Stimulated activated CD4-positive, alpha-beta T cell treated with anti-CD3 and anti-CD28 coated beads, Interleukin-12 subunit alpha, Interleukin-12 subunit beta, amount 100 ng/mL, for 48 hours (primary cell): ENCODE measurements at regions not wholly inside any gene's neighbourhood (a gene's known extent, or its start where the extent isn't known, plus 50 kb on each side); places are given as distances from the start of the nearest gene placed in this dataset.

Source experiments
- DNase-seq, 3 donors: peaks; one replicate each; pipeline ENCODE4 v3.0.0-alpha.2; 2020; ENCODE audit warnings: low read depth in 2 of 3, low spot score in 1 of 3

DNA sequence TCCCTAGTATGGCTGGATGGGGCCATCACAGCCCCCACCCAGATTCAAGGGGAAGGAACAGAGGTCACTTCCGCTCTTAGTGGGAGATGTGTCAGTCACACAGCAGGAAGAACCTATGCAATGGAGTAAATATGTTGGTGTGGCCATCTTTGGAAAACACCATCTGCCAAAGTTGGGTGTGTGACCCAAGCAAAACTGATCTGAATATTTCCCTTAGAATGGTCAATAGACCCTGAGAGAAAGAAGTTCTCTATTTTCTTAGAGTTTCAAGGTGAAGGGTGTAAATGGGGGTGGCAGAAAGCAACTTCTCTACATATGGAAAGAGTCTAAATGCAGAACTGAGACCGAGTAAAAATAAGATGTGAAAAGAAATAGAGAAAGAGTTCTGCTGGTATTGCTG is 212.7 kb downstream of the ESM1 start:
- DNase-seq: no peak

- no peak for DNase-seq
Observed at GRCh38 chr5:54772231-54772630, 213.2 kb downstream of the ESM1 start.

DNA sequence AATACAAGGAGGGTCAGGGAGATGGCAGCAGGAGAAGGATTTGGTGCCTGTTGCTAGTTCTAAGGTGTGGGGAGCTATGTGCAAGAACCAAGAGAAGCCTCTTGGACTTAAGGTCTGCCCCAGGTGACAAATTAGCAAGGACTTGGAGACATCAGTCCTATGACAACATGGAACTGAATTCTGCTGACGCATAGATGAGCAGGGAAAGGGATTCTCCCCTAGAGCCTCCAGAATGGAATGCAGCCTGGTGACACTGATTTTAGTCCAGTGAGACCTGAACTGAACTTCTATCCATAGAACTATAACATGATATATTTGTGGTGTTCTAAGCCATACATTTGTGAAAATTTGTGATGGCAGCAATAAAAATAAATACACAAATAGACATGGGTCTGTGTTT is 215.6 kb downstream of the ESM1 start:
- DNase-seq: no peak

GRCh38 chr5:54769072-54769471 is 216.3 kb downstream of the ESM1 start:
- DNase-seq: no peak

- no peak for DNase-seq
Observed at GRCh38 chr5:54766748-54767147, 218.6 kb downstream of the ESM1 start.

DNA sequence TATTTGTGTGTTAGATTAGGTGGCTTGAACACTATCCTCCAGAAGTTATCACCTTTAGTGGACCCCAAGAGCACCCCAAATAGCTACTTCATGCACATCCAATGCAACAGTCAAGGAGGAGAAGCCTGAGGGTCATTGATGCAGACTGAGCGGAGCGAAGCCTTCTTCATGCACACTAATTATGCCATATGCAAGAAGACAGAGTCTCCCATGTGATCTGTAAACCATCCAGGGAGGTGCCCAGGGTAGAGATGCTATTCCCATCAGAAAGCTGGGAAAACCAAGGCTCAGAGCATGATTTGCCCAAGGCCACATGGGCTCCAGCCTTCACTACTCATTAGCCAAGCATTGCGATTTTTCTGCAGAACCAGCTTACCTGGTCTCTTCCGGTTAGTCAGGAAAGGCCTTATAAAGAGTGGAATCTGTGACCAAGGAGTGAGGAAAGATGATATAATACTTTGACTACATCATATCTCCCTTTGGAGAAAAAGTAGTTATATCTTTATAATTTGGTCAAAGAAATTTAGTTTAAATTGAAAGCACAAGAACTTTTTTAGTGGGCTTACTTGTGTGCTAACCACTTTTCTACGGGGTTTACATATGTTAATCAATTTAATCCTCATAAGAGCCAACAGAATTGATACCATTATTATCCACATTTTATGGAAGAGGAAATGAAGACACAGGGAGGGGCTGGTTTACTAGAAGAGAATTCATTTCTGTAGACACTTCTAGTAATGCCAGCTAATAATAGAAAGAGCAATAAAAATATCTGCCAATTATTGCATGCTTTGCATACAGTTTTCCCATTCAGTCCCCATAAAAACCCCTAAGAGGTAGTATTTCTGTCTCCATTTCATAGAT is 220.0 kb downstream of the ESM1 start:
- no peak for DNase-seq

DNA sequence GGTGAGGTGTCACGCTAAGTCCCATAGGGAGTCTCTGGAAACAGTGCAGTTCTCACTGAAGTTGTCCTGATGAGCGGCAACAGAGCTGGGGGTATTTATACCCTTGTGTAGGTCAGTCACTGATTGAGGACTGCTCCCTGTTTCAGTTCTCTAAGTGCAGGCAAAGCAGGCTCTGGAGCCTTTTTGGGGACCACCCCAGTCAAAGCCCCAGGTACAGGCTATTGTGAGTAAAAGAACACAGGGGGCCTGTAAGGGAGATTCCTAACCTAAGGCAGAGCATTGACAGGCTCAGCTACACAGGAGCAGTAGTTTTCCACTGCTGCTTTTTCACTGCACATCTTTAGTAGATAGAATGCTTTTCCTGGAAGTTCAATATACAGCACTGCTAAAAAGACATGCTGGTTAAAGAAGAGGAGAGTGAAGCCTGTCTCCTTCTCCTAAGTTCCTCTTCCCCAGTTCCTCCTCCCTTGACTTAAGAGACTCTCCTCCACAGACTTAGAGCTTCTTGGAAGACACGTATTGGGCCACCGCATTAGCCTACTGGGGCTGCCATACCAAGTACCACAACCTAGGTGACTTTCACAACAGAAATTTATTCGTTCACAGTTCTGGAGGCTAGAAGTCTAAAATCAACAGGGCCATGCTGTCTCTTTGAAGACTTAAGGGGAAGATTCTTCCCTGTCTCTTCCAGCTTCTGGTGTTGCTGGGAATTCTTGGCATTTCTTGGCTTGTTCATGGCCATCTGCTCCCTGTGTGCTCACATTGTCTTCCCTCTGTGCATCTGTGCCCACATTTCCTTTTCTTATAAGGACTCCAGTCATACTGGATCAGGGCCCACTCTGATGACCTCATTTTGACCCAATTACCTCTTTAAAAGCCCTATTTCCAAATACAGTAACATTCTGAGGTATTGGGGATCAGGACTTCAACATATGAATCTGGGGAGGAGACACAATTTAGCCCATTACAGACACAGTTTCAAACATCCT is 221.0 kb downstream of the ESM1 start:
- no peak for DNase-seq

GRCh38 chr5:54761213-54761701 is 224.1 kb downstream of the ESM1 start:
- DNase-seq: no peak

GRCh38 chr5:54760182-54760935 is 225.0 kb downstream of the ESM1 start:
- DNase-seq: no peak

- DNase-seq: no peak
Observed at GRCh38 chr5:54758038-54758437, 227.4 kb downstream of the ESM1 start.

DNA sequence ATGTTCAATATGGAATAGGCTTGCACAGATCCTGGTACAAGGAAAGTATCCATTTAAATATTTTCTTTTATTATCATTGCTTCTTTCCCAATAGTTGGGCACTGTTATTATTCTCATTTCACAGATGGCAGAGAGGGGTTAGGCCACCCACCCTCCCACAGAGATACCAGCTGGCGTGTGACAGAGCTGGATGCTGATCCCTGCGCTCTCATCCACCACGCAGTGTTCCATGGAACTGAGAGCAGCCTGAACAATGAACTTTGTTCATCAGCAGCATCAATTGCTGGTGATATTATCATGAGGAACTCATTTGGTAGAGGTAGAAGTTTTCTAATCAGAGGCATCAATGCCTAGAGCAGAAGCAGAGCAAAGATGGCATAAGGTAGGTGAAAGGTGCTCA is 227.9 kb downstream of the ESM1 start:
- DNase-seq: no peak

- DNase-seq: no peak
Observed at GRCh38 chr5:54756796-54757402, 228.5 kb downstream of the ESM1 start.

DNA sequence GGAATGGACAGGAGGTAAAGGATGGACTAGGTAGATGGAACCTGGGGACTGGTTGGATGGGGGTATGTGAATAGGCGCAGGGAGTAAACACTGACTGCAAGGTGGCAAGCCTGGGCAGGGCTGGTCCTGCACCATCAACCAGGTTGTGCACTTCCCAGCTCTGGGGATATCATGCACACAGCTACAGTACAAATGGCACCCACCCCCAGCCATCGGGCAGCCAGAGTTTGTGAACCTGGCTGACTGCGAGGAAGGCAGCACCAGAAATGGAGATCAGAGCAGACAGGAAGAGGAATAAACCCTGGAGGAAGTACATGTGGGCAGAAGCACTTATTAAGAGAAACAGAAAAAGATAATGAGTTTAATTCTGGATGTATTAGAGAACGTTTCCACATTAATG is 229.1 kb downstream of the ESM1 start:
- no peak for DNase-seq

- DNase-seq: no peak
Observed at GRCh38 chr5:54754878-54755277, 230.5 kb downstream of the ESM1 start.

- DNase-seq: no peak
Observed at GRCh38 chr5:54754420-54754819, 231.0 kb downstream of the ESM1 start.

DNA sequence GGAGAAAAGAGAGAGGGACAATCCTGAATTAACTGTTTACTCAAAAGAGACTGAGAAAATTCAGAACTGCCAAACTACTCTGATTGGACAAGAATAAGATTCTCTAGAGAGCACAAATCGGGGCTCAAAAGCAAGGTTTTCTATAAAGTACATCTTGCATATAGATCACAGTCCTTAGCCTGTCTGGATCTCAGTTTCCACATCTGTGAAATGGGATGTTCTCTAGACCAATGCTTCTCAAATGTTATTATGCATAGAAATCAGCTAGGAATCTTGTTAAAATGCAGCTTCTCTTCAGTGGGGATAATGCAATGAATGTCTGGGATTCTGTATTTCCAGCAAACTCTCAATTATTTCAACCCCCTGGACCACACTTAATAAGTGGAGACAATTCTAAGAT is 231.6 kb downstream of the ESM1 start:
- DNase-seq: no peak

DNA sequence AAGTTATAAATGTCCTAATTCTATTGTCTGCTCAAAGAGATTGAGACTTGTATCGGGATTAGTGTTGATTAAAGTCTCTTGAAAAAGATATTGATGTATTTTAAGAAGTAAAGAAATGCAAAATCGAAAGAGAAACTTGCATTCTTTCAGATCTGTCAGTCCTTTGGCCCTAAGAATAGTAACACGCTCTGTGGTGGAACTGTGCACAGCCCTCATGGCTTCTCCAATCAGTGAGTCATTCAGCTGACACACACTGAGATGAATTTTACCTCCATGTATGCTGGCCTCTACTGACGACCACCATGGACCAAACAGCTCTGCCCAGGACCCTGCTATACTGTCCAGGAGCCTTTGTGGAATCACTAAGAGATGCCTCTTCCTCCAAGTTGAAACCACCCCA is 232.4 kb downstream of the ESM1 start:
- DNase-seq: no peak

GRCh38 chr5:54748527-54748926 is 231.0 kb downstream of the SNX18 start:
- DNase-seq: no peak

- no peak for DNase-seq
Observed at GRCh38 chr5:54746777-54747398, 229.3 kb downstream of the SNX18 start.

DNA sequence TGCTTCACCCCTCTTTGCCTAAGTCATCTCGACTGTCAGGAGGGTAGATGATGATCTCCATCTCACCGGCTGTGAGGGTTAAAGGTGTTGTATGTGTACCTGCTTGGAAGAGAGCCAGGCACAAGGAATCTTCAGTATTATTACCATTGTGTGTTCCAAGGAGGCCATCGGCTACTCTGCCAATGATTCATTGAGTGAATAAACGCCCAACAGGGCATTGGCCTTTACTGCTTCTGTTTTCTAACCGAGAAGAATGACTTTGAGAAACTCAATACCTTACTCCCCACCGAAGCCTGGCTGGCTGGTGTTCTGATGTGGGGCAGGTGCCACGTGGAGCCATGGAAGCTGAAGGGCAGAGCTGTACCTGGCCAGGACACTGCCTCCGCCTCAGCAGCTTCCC is 228.8 kb downstream of the SNX18 start:
- no peak for DNase-seq
